H1 (cell line): ENCODE measurements at regions not wholly inside any gene's neighbourhood (a gene's known extent, or its start where the extent isn't known, plus 50 kb on each side); places are given as distances from the start of the nearest gene placed in this dataset.

Experiments
- CTCF ChIA-PET: fragments of 300-600 bp; sonication (Branson Sonifier 250); formaldehyde crosslinking; loops from one replicate; lab custom pipeline; 2021; ENCODE audit not compliant: partially characterized antibody; lab: Charles Lee
- POLR2A ChIA-PET: fragments of 300-600 bp; sonication (Branson Sonifier 250); formaldehyde crosslinking; loops from one replicate; lab custom pipeline; 2021; ENCODE audit warnings: inconsistent platforms; ENCODE audit not compliant: partially characterized antibody; lab: Charles Lee
- DNase-seq, 2 experiments: peaks; one replicate each; pipeline versions ENCODE4 v3.0.0 to v3.0.0-alpha.2; 2010 to 2022; ENCODE audit warnings: low spot score in 2 of 2, low read depth in 1 of 2, mixed read lengths in 1 of 2
- FAIRE-seq: peaks from 2 replicates; lab custom pipeline; 2011; peaks lifted over from hg19 to GRCh38; lab: Jason Lieb, UNC
- H2AFZ ChIP-seq: 2 replicates; pipeline ENCODE4 v1.8.1; 2012; ENCODE audit warnings: low read length, inconsistent platforms
- H2AK5ac ChIP-seq: 2 replicates; pipeline ENCODE4 v1.6.1; 2013; ENCODE audit warnings: low read depth, low read length
- H2BK120ac ChIP-seq: replicated peaks from 2 replicates; pipeline ENCODE3; 2013; ENCODE audit warnings: low read depth, low read length, inconsistent platforms
- H2BK12ac ChIP-seq: 2 replicates; pipeline ENCODE4 v1.6.1; 2013; ENCODE audit warnings: low read depth, low read length
- H2BK15ac ChIP-seq: 2 replicates; pipeline ENCODE4 v1.6.1; 2013; ENCODE audit warnings: low read length
- H2BK20ac ChIP-seq: 2 replicates; pipeline ENCODE4 v1.6.1; 2013; ENCODE audit warnings: low read length
- H2BK5ac ChIP-seq: 2 replicates; pipeline ENCODE4 v1.6.1; 2013; ENCODE audit warnings: low read depth, low read length
- H3K14ac ChIP-seq: 2 replicates; pipeline ENCODE4 v1.6.1; 2013; ENCODE audit warnings: inconsistent platforms; ENCODE audit not compliant: insufficient read length
- H3K18ac ChIP-seq: 2 replicates; pipeline ENCODE4 v1.6.1; 2013; ENCODE audit warnings: low read length; ENCODE audit errors: extremely low read depth
- H3K23ac ChIP-seq: 2 replicates; pipeline ENCODE4 v1.6.1; 2013; ENCODE audit warnings: inconsistent platforms; ENCODE audit not compliant: insufficient read length
- H3K23me2 ChIP-seq: 2 replicates; pipeline ENCODE4 v1.6.1; 2013; ENCODE audit warnings: low read depth, low read length
- H3K27ac ChIP-seq: 2 replicates; pipeline ENCODE4 v1.6.1; 2011; ENCODE audit warnings: low read depth, low read length, inconsistent platforms
- H3K27me3 ChIP-seq, 4 experiments: replicated peaks in 1 of 4; 1 replicate in 1 of 4; 2 replicates in 3 of 4; pipeline versions ENCODE4 v1.6.1 to v1.8.1; 2011 to 2013; ENCODE audit warnings: low read length in 3 of 4, mild to moderate bottlenecking in 3 of 4, inconsistent platforms in 2 of 4, mixed read lengths in 2 of 4, moderate library complexity in 1 of 4; ENCODE audit not compliant: control insufficient read depth in 3 of 4, insufficient read depth in 3 of 4; ENCODE audit errors: extremely low read depth in 1 of 4
- H3K36me3 ChIP-seq, 4 experiments: 2 replicates each; pipeline versions ENCODE4 v1.6.1 to v1.8.1; 2011 to 2013; ENCODE audit warnings: mild to moderate bottlenecking in 4 of 4, low read length in 3 of 4, moderate library complexity in 2 of 4, control low read depth in 1 of 4, inconsistent platforms in 1 of 4; ENCODE audit not compliant: insufficient read depth in 4 of 4, control insufficient read depth in 2 of 4
- H3K4ac ChIP-seq: replicated peaks from 2 replicates; pipeline ENCODE3; 2013; ENCODE audit warnings: low read length, low read depth, mixed read lengths, inconsistent platforms; ENCODE audit not compliant: insufficient read length
- H3K4me1 ChIP-seq, 4 experiments: replicated peaks in 1 of 4; 1 replicate in 1 of 4; 2 replicates in 3 of 4; pipeline versions ENCODE4 v1.6.1 to v1.8.1; 2011 to 2013; ENCODE audit warnings: low read length in 3 of 4, inconsistent platforms in 2 of 4, mixed read lengths in 1 of 4; ENCODE audit not compliant: insufficient read depth in 4 of 4, control insufficient read depth in 3 of 4
- H3K4me2 ChIP-seq, 2 experiments: 2 replicates each; pipeline versions ENCODE4 v1.6.1 to v1.8.1; 2011 to 2013; ENCODE audit warnings: low read depth in 2 of 2, low read length in 2 of 2, control low read depth in 1 of 2, inconsistent platforms in 1 of 2, mild to moderate bottlenecking in 1 of 2; ENCODE audit not compliant: insufficient read depth in 1 of 2
- H3K4me3 ChIP-seq, 4 experiments: fragments of 200-600, 300-600 bp in 1 of 4; sonication (generic), shearing (Covaris generic), sonication (Bioruptor Twin) in 1 of 4; 2 replicates each; pipeline versions ENCODE4 v1.5.1 to v1.8.1; 2011 to 2016; ENCODE audit warnings: low read length in 4 of 4, low read depth in 3 of 4, control low read depth in 2 of 4, inconsistent platforms in 2 of 4, mild to moderate bottlenecking in 2 of 4, mixed read lengths in 1 of 4, moderate library complexity in 1 of 4; ENCODE audit not compliant: insufficient read depth in 2 of 4; ENCODE audit errors: extremely low read depth in 1 of 4
- H3K56ac ChIP-seq: replicated peaks from 2 replicates; pipeline ENCODE3; 2013; ENCODE audit warnings: low read depth, mild to moderate bottlenecking, mixed read lengths, low read length, inconsistent platforms; ENCODE audit not compliant: insufficient read length
- H3K79me1 ChIP-seq: 2 replicates; pipeline ENCODE4 v1.6.1; 2013; ENCODE audit warnings: low read depth, low read length, control low read depth
- H3K79me2 ChIP-seq, 2 experiments: 2 replicates each; pipeline versions ENCODE4 v1.6.1 to v1.8.1; 2012 to 2013; ENCODE audit warnings: low read length in 2 of 2, mild to moderate bottlenecking in 2 of 2, inconsistent platforms in 1 of 2; ENCODE audit not compliant: insufficient read depth in 2 of 2, control insufficient read depth in 1 of 2
- H3K9ac ChIP-seq, 4 experiments: replicated peaks in 1 of 4; 1 replicate in 1 of 4; 2 replicates in 3 of 4; pipeline versions ENCODE4 v1.6.1 to v1.8.1; 2011 to 2013; ENCODE audit warnings: low read depth in 3 of 4, low read length in 3 of 4, control low read depth in 2 of 4, mild to moderate bottlenecking in 2 of 4, moderate library complexity in 2 of 4, inconsistent platforms in 1 of 4; ENCODE audit errors: extremely low read depth in 1 of 4
- H3K9me3 ChIP-seq, 2 experiments: 2 replicates each; pipeline versions ENCODE4 v1.6.1 to v1.8.1; 2012 to 2013; ENCODE audit warnings: mild to moderate bottlenecking in 2 of 2, moderate library complexity in 2 of 2, control low read depth in 1 of 2, inconsistent platforms in 1 of 2, low read depth in 1 of 2, low read length in 1 of 2, mixed read lengths in 1 of 2; ENCODE audit not compliant: insufficient read depth in 2 of 2
- H4K20me1 ChIP-seq, 2 experiments: replicated peaks in 1 of 2; 2 replicates each; pipeline versions ENCODE3 to v1.8.1; 2011 to 2013; ENCODE audit warnings: inconsistent platforms in 2 of 2, low read length in 2 of 2, mild to moderate bottlenecking in 1 of 2; ENCODE audit not compliant: insufficient read depth in 2 of 2, control insufficient read depth in 1 of 2
- H4K5ac ChIP-seq: 2 replicates; pipeline ENCODE4 v1.6.1; 2013; ENCODE audit warnings: low read length, low read depth, mixed read lengths, inconsistent platforms; ENCODE audit not compliant: insufficient read length
- H4K8ac ChIP-seq: 2 replicates; pipeline ENCODE4 v1.8.0; 2013; ENCODE audit warnings: mild to moderate bottlenecking, moderate library complexity, low read length, inconsistent platforms; ENCODE audit not compliant: insufficient read depth; ENCODE audit errors: extremely low read depth
- H4K91ac ChIP-seq: replicated peaks from 2 replicates; pipeline ENCODE3; 2013; ENCODE audit warnings: low read length, mixed read lengths, inconsistent platforms; ENCODE audit not compliant: insufficient read length
- ASH2L ChIP-seq: fragments of 200-600, 300-600 bp; sonication (generic); IDR thresholded peaks from one replicate; pipeline ENCODE4 v1.7.1; 2017; ENCODE audit warnings: low read length
- CBX5 ChIP-seq: fragments of 300-800, 300-1000 bp; sonication (generic); IDR thresholded peaks from 2 replicates; pipeline ENCODE4 v1.7.1; 2016; ENCODE audit warnings: antibody characterized with exemption, low read length, low read depth
- CHD2 ChIP-seq: IDR thresholded peaks from 2 replicates; pipeline ENCODE4 v1.6.1; 2012; ENCODE audit warnings: low read length, improper control_type of control experiment
- EZH2 ChIP-seq: fragments of 200-600 bp; sonication (generic); IDR thresholded peaks from 2 replicates; pipeline ENCODE4 v1.7.1; 2012; ENCODE audit warnings: low read depth, mild to moderate bottlenecking, moderate library complexity, low read length, inconsistent platforms; ENCODE audit not compliant: severe bottlenecking
- MAFK ChIP-seq: IDR thresholded peaks from 2 replicates; pipeline ENCODE4 v1.6.1; 2012; ENCODE audit warnings: low read depth, mild to moderate bottlenecking, improper control_type of control experiment, low read length
- NANOG ChIP-seq: IDR thresholded peaks from 2 replicates; pipeline ENCODE4 v1.6.1; 2011; ENCODE audit warnings: low read length, low read depth, mild to moderate bottlenecking, inconsistent platforms; ENCODE audit not compliant: insufficient read depth, poor library complexity, severe bottlenecking
- SUZ12 ChIP-seq: fragments of 200-600 bp; sonication (generic); IDR thresholded peaks from 2 replicates; pipeline ENCODE4 v1.6.1; 2012; ENCODE audit warnings: mild to moderate bottlenecking, inconsistent platforms, low read length, moderate library complexity, mixed read lengths
- TAF7 ChIP-seq: optimal IDR thresholded peaks from 2 replicates; pipeline ENCODE3; 2011; ENCODE audit warnings: low read depth, mild to moderate bottlenecking, inconsistent platforms, low read length, moderate library complexity, borderline replicate concordance
- TBP ChIP-seq: IDR thresholded peaks from 2 replicates; pipeline ENCODE4 v1.6.1; 2011; ENCODE audit warnings: low read depth, low read length, improper control_type of control experiment
- TEAD4 ChIP-seq: IDR thresholded peaks from 2 replicates; pipeline ENCODE4 v1.6.1; 2012; ENCODE audit warnings: low read depth, low read length, inconsistent platforms, mixed read lengths
- WGBS, 2 experiments: shearing (Covaris generic) in 1 of 2; methylation state at CpG; one replicate each; pipeline versions ENCODE4 v1.1.6 to v1.1.7; 2013 to 2015; ENCODE audit warnings: low lambda C conversion rate in 2 of 2, mixed read lengths in 2 of 2, inconsistent platforms in 1 of 2, low coverage in 1 of 2, missing lambda C conversion rate in 1 of 2; ENCODE audit not compliant: insufficient replicate concordance in 2 of 2, insufficient coverage in 1 of 2, insufficient read length in 1 of 2; ENCODE audit errors: extremely low coverage in 1 of 2, missing lambda C conversion rate in 1 of 2; 5-methylcytosine and 5-hydroxymethylcytosine counted together
- TF ChIP-seq, protein P1 (sequence below): IDR thresholded peaks from 2 replicates; pipeline ENCODE4 v1.6.1; 2012; ENCODE audit warnings: low read length, inconsistent platforms
- TF ChIP-seq, protein P2 (sequence below): IDR thresholded peaks from 2 replicates; pipeline ENCODE4 v1.6.1; 2011; ENCODE audit warnings: low read depth, mild to moderate bottlenecking, low read length; ENCODE audit not compliant: insufficient read depth

DNA sequence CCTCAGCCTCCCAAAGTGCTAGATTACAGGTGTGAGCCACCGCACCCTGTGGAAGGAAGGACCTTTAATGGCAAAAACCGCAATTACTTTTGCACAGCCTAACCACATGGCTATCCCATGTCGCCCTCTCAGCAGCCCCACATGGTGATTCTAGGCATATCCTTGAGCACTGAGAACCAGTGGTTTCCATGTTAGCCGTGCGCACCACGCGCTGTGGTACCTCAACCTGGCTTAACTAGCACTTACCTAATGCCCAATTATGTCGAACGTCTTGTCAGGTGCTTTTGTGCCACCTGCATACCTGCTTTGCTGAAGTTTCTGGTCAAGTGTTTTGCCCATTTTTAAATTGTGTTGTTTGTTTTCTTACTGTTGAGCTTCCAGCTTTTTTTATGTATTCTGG lies 697.9 kb downstream of the BRD1 start:
- no peaks in the 10 kb centered on the region; the same call in 1 of the 2 replicates for H3K79me1 ChIP-seq
- no peak overlapping the region for H2BK5ac ChIP-seq
- 93% methylated on average over 9 of the region's 9 CpGs; no CpG with 5 or more reads in 1 of the 2 experiments for WGBS, 2 experiments
- H3K27me3 ChIP-seq = no peaks in the 10 kb centered on the region
- no peak overlapping the region for H3K9ac ChIP-seq
- H4K8ac ChIP-seq = no peak overlapping the region
- H3K27ac ChIP-seq = no peak overlapping the region
- H3K4ac ChIP-seq = no peak overlapping the region
- no peak overlapping the region for H3K4me2 ChIP-seq
- H2BK12ac ChIP-seq = no peak overlapping the region
- H4K5ac ChIP-seq = no peak overlapping the region
- H3K9me3 ChIP-seq = no peaks in the 10 kb centered on the region
- ChIA-PET CTCF (interaction anchor here (1.3 to 1.4 kb wide), 3 partner anchors 11 to 175 kb away, joined by 3 to 4 read pairs (median 3); no protein-coding TSS in a partner anchor), POLR2A (interaction anchor here (0.6 kb wide), 1 partner anchor 478 kb away, joined by 3 read pairs; no protein-coding TSS in a partner anchor)
- no peaks in the 10 kb centered on the region for H3K4me1 ChIP-seq
- H4K91ac ChIP-seq = no peak overlapping the region
- DNase-seq = no peak
- H2BK15ac ChIP-seq = no peak overlapping the region
- no peaks in the 10 kb centered on the region for H3K23me2 ChIP-seq
- H3K36me3 ChIP-seq = no peaks in the 10 kb centered on the region
- H2AFZ ChIP-seq = no peak overlapping the region
- H3K56ac ChIP-seq = no peak overlapping the region
- no peak for FAIRE-seq
- H3K14ac ChIP-seq = no peak overlapping the region
- H3K18ac ChIP-seq = no peak overlapping the region
- H2BK20ac ChIP-seq = no peak overlapping the region
- no peak overlapping the region for H3K4me3 ChIP-seq
- H2AK5ac ChIP-seq = no peak overlapping the region
- no peaks in the 10 kb centered on the region for H4K20me1 ChIP-seq
- H2BK120ac ChIP-seq = no peak overlapping the region
- H3K79me2 ChIP-seq = no peaks in the 10 kb centered on the region
- H3K23ac ChIP-seq = no peak overlapping the region
- TF ChIP-seq MAFK = no peak
- TF ChIP-seq EZH2 = no peak
- TF ChIP-seq TAF7 = no peak
- no peak for TF ChIP-seq TEAD4
- TF ChIP-seq, protein P1, sequence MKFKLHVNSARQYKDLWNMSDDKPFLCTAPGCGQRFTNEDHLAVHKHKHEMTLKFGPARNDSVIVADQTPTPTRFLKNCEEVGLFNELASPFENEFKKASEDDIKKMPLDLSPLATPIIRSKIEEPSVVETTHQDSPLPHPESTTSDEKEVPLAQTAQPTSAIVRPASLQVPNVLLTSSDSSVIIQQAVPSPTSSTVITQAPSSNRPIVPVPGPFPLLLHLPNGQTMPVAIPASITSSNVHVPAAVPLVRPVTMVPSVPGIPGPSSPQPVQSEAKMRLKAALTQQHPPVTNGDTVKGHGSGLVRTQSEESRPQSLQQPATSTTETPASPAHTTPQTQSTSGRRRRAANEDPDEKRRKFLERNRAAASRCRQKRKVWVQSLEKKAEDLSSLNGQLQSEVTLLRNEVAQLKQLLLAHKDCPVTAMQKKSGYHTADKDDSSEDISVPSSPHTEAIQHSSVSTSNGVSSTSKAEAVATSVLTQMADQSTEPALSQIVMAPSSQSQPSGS = no peak
- TF ChIP-seq ASH2L = no peak
- TF ChIP-seq CHD2 = no peak
- TF ChIP-seq, protein P2, sequence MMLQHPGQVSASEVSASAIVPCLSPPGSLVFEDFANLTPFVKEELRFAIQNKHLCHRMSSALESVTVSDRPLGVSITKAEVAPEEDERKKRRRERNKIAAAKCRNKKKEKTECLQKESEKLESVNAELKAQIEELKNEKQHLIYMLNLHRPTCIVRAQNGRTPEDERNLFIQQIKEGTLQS = no peak
- no peak for TF ChIP-seq SUZ12
- no peak for TF ChIP-seq NANOG
- no peak for TF ChIP-seq TBP
- no peak for TF ChIP-seq CBX5
